Prostate gland (tissue), 2 donors: ENCODE measurements at regions not wholly inside any gene's neighbourhood (a gene's known extent, or its start where the extent isn't known, plus 50 kb on each side); places are given as distances from the start of the nearest gene placed in this dataset.

Experiments
- POLR2A ChIP-seq: fragments of 450-650 bp; IDR thresholded peaks from one replicate; pipeline ENCODE4 v1.6.1; 2016; ENCODE audit warnings: antibody characterized with exemption, mild to moderate bottlenecking
- TF ChIP-seq, protein P1 (sequence below), 4 experiments: fragments of 200-600 bp in 2 of 4; fragments of 450-650 bp in 2 of 4; sonication (generic) in 2 of 4; IDR thresholded peaks; 1 replicate in 3 of 4; 2 replicates in 1 of 4; pipeline ENCODE4 v1.5.1; 2016 to 2019; ENCODE audit warnings: antibody characterized with exemption in 4 of 4, mild to moderate bottlenecking in 2 of 4, moderate library complexity in 2 of 4

DNA sequence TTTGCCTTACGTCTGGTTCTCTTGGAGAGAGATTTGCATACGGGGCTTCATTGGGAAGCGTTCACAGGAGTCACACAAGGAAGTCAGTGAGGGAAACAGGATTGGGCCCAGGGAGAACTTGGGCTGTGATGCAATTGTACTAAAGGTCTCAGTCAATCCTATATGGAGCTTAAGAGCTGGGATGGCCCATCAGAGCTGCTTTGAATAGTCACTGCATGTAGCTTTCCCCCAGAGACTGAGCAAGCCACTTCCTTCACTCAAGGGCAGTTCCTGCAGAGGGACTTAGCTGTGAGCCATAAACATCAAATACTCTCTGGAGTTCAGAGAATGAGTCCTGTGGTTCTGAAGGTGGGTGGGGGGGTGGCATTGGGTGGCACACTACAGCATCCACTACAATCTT, 605.4 kb downstream of the MED13L start:
- TF ChIP-seq, protein P1, sequence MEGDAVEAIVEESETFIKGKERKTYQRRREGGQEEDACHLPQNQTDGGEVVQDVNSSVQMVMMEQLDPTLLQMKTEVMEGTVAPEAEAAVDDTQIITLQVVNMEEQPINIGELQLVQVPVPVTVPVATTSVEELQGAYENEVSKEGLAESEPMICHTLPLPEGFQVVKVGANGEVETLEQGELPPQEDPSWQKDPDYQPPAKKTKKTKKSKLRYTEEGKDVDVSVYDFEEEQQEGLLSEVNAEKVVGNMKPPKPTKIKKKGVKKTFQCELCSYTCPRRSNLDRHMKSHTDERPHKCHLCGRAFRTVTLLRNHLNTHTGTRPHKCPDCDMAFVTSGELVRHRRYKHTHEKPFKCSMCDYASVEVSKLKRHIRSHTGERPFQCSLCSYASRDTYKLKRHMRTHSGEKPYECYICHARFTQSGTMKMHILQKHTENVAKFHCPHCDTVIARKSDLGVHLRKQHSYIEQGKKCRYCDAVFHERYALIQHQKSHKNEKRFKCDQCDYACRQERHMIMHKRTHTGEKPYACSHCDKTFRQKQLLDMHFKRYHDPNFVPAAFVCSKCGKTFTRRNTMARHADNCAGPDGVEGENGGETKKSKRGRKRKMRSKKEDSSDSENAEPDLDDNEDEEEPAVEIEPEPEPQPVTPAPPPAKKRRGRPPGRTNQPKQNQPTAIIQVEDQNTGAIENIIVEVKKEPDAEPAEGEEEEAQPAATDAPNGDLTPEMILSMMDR (IDR thresholded peaks at IDR 0.05), result no peak
- no peak for TF ChIP-seq POLR2A
